Activated CD4-positive, alpha-beta T cell treated with anti-CD3 and anti-CD28 coated beads, Interleukin-2, amount 50 U/mL, for 1 hour (primary cell): ENCODE measurements at regions not wholly inside any gene's neighbourhood (a gene's known extent, or its start where the extent isn't known, plus 50 kb on each side); places are given as distances from the start of the nearest gene placed in this dataset.
"Not testable (repeated sequence)": the region's sequence is repeated elsewhere in the genome, so short reads cannot be mapped to it uniquely, and the experiment has no call there.

Experiments
- DNase-seq: peaks from one replicate; pipeline ENCODE4 v3.0.0-alpha.2; 2020

DNA sequence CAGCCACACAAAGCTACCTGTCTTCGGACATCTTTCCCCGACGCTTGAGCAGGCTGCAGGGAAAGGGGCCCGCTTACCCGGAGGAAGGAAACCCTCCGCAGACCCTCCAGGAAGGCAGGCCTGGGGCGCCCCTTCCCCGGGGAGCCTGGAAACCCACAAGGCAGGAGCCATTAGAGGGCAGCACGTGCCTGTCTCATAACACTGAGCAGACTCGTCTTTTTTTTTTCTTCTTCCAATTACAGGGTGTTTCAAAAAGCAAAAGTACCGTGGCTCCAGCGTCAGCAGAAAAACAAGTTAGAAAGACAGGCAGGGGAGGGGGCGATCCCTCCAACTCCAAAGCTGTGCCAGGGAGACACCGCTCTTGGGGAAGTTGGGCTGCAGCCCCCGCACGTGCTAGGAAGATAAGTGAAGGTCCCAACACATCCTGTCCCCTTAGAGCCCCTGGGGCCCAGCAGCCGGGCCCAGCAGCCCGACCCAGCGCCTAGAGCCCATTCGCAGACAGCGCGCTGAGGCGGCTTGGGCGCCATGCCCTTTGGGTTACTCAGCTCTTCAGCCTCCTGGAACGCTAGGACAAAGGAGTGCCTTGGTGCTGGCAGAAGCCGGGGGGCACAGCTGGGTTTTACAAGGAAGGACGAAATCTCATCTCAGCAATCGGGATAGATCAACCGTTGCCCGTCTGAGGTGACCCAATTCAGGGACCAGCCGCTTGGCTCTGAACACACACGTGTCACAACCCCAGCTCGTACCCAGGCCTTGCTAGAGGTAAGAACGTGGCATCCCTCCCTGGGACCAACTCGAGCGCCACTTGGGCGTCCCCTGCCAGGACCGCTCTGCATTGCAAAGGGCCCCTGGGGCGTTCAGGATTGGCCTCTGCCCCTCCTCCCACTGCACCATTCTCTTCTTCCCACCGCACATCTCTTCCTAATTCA is 136.3 kb downstream of the LY86 start:
- DNase-seq: peak; percentile 51

DNA sequence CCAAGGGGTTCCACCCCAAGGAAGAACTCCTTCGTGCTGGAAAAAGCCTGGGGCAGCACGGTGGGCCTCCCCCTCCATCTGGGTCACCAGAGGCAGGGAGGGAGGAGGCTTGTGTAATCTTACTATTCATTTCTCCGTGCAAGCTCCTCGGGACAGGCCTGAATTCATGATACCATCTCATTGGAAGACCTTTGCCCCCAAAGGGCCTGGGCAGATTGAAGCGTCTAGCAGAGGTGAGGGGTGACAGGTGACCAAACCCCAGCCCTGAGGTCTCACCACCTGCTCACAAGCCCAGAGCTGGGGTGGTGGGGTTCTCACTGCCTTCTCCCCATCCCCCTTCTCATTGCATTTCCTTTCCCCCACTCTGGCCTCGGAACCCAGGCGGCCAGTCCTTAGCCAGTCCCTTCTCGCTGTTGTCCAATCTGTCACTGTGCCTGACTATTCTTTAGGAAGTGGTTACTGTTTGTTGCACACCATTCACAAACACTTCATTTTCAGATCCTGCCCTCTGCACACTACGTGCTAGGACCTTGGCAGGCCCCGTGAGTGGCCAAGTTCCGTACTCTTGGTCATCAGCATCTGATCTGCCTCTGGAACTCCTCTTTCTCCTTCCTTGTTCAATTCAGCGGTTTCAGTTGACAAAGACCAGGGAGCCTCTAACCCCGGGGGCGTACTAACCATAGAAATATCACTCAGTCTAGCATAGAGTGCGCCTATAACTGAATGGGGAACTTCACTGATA is 137.1 kb downstream of the LY86 start:
- no peak for DNase-seq

DNA sequence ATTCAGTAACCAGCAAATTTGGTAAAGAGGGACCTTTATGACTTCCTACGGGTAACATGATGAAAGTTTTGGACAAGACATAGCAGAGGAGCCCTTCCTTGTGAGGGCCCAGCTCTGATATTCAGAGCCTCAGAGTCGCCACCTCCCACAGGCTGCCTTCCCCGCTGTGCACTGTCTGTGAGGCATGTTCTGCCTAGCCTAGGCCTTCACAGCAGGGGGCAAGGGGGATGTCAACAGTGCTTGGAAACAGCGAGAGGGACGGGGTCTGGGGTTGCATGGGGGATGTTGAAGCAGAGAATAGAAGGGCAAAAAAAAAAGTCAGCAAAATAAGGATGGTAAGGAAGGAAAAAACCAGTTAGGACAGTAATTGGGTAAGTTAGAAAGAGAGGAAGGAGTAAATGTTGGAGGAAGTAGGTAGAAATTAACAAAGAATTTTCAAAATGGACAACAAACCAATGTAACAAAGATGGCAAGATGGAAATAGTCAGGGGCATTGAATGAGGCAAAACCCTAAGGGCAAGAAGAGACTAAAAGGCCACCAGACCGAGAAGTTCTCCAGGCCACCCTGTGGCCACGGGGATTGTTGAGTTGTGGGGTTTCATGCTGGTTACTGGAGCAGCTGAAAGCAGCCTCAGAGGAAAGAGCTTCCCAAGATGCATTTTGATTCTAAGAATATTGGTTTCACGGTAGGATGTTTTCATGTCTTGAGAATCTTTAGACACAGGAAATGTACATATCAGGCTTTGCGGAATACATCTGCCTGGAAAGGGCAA is 139.8 kb downstream of the LY86 start:
- no peak for DNase-seq

DNA sequence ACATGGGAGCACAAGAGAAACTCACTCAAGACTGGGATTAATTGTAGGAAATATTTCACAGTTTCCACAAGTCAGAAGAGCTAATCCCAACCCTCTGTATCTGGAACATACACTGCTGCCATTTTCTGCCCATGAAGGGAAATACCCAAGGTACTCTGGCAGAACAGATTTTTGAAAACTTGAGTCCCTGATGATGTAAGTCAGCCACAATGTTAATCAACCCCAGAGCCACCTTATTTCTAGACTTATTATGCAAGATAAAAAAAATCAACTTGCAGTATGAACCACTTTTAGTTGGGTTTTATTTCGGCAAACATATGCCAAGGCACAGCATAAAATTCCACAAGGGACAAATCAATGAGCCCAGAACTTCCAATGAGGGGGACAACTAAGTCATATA is 141.5 kb downstream of the LY86 start:
- no peak for DNase-seq

DNA sequence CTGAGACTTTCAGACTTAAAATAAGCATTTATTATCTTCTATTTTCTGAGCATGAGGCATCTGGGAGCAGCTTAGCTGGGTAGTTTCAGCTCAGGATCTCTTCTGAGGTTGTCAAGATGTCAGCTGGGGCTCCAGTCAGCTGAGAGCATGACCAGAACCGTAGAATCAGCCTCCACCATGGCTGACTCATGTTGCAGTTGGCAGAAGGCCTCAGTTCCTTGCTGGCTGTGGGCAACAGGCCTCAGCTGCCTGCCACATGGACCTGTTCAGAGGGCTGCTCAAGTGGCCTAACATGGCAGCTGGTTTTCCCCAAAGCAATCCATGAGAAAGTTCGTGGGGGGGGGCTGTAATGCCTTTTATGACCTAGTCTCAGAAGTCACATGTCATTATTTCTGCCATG is 142.3 kb downstream of the LY86 start:
- DNase-seq: no peak

DNA sequence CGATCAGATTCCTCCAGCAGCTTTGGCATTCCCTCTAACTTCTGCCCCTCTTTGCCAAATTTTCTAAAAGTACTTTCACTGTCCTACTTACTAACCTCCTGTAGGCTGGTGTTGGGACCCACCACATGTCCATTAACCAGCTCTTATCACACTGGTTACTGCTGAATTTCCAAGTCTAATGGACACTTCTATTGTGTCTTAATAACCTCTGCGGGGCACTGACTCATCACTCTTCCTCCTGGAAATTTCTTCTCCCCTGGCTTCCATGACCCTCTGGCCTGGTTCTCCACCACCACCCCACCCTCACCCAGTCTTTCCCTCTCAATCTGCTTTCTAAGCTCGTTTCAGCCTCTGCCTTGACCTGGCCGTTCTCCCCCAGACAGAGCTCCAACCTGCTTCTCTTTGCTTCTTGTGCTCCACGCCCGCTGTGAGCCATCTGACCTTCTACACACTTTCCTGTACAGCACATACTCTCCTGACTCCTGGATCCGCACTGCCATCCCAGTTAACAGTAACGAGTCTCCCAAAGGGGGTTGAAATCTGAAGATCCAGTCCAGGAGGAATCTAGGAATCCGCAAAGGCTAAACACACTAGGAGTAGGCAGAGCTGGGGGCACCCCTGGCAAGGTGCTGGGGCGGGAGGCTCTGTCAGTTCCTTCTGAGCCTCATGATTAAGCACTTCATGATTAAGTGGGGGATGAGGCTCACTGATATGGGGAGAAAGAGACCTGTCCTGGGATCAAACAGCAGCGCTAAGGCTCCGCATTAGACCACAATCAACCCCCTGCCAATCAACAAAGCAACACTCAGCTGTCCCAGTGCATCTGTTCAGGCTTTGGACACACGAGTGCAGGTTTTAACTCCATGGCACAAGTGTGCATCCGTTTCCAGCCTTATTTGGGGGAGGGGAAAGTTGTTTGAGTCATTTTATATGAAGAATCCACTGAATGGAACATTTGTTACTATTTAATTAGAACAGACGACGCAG is 146.3 kb downstream of the LY86 start:
- no peak for DNase-seq

DNA sequence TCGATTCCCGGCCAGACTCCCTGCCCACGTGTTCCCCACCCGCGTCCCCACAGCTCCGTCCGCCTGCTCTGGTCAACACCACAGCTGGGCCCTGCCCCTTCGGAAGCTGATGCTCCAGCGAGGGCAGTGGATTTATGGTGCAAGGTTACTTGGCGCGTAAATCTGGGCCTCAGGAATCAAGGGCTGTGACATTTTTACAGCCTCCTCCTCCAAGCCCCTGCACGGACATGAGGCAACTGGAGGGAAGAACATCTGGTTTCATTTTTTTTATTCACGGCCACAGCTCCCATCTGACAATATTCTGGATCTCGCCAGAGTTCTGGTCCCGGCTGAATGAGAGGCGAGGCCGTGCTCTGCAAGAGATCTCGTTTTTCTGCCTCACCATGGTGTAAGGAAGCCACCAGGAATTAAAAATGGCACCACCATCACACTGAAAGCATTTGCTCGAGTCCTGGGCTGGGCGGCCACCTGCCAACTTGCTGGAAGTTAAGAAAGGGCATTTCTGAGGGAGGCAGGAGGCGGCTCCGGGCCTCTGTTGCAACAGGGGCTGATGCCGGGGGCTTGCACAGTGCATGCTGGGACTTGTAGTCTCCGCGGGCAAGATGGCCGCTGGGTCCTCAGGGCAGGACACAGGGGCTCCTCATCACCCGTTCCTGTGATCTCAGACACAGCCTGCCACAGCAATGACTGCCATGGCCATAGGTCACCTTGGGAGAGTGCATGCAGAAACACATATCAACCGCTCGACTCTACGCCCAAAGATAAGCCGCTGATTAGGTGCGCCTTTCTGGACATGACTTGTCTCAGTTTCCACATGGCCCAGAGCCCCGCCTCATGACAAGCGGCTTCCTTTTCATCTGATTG is 148.5 kb downstream of the LY86 start:
- no peak for DNase-seq

DNA sequence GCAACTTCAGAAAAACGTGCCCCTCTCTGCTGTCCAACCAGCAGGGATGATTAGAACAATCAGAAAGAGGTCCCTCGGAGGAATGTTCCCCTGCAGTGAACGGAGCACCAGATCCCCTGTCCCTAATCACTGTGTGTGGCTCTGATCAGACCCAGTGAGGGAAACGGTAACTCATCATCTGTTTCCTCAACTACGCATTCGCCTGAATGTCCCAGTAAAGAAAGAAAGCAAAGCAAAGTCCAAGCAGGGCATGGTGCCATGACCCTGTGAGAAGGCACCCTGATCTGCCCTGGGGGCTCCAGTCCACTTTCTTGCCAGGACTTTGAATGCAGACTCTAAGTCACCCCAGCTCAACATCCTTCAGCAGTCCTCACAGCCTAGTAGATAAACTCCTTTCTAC is 149.2 kb downstream of the LY86 start:
- DNase-seq: no peak

DNA sequence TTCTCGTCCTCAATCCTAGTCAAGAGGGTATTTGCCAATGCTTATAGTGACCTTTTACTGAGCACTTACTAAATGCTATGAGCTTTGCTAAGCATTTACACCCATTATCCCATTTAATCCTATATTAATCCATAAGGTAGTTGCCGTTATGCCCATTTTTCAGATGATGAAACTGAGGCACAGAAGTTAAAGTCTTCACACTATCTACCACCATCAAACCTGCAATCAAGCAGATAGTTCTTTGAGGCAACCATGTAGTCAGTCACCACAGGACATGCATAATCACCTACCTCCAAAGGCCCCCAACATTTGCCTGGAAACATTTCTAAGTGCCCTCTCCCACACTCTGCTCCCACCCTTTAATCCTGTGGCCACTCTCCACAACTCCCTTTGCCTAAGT is 149.6 kb downstream of the LY86 start:
- no peak for DNase-seq

DNA sequence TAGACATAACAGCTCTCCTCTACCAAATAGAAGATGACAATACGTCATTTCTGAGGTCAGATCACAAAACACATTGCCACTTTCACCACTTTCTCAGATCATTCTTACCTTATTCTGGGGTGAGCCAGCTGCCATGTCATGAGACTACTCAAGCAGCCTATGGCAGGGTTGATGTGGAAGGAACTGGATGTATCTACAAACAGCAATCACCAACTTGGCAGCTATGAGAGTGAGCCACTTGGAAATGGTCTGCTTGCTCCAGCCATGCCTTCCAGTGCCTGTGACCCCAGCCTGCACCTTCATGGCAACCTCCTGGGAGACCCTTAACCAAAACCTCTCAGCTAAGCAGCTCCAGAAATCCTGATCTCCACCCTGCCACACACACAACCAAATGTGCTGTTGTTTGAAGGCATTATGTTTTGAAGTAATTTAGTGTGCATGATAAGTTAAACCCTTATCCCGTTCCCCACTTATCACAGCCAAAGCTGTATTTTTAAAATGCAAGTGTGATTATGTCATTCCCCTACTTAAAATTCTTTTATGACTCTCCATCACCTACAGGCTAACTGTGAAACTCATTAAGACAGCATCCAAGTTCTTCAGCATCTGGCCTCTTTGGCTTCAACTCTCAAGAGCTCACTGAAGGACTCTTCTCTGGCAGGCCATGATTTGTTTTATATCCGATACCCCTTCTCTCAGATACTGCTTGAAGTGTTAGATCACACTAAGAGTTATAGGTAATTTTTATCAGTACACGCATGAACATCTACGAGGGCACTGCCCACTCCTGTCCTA is 150.6 kb downstream of the LY86 start:
- no peak for DNase-seq

DNA sequence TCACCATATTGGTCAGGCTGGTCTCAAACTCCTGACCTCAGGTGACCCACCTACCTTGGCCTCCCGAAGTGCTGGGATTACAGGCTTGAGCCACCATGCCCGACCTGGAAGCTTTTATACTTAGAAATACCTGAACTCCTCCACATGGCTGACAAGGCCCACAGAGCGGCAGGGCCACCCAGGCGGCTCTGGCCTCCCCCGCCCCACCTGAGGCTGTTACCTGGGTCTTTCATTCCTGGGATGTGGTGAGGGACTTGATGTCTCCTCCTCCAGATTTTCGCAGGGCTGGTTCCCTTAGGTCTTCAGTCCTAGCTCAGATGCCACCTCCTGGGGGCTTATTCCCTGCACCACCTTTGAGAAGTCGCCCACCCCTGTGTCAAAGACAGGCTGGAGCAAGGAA is 152.1 kb downstream of the LY86 start:
- no peak for DNase-seq

DNA sequence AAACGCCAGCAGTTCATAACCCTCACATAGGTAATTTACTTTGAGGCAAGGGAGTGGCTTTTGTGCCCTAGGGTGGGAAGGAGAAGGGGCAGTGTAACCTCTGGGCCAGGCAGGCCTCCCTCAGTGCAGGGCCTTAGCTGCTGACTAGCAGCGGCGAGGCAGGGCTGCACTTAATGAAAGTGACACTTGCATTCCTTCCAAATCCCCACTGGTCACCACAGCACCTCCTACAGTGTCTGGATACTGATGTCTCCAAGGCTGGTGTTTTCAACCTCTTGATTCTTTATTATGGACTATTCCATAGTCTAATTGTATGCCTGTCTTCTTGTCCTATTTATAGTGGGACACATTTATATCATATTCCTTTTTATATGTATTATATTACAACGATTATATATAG is 152.7 kb downstream of the LY86 start:
- DNase-seq: no peak

DNA sequence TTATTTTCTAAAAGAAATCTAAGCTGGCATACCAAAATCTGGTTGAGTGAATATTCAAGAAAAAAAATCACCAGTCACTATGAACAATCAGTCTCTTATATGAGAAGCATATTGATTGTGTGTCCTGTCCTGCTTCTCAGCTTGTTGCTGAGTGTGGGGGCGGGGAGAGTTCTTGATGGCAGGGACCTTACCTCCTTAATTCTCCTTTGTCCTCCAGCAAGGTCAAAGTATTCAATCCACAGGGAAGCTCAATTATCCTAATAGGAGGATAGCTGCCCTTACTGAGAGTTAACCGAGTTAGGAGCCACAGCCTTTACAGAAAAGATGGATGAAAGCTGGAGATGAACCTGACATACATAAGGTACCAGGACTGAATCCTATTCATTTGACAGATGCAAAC is 154.0 kb downstream of the LY86 start:
- DNase-seq: no peak

DNA sequence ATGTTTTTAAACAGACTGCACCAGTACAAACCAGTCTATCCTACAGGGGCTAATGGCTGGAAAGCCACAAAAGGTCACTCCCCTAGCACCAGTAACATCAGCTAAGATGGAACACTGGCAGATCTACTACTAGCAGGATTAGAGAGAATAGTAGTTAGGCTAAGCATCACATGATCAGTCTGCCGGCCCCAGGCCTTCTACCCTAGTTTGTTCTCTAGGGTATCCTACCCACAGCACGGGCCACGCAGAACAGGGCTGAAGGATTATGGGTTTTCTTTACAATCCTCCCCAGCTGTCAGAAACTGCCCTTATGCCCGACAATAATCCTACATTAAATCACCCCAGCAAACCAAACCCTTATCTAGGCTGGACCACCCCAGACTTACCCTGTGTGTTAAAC is 156.0 kb downstream of the LY86 start:
- no peak for DNase-seq

DNA sequence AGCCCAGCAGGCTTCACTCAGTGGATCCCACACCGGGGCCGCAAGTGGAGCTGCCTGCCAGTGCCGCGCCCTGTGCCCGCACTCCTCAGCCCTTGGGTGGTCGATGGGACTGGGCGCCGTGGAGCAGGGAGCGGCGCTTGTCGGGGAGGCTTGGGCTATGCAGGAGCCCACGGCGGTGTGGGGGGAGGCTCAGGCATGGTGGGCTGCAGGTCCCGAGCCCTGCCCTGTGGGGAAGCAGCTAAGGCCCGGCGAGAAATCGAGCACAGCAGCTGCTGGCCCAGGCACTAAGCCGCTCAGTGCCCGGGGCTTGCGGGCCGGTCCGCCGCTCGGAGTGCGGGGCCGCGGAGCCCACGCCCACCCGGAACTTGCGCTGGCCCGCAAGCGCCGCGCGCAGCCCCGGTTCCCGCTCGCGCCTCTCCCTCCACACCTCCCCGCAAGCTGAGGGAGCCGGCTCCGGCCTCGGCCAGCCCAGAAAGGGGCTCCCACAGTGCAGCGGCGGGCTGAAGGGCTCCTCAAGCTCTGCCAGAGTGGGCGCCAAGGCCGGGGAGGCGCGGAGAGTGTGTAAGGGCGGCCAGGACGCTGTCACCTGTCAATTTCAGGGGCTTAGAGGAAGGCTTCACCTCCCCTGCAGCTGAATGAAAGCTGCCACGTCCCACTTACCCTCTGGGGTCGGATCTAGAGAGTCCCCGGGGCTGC is 157.3 kb downstream of the LY86 start:
- DNase-seq: not testable (repeated sequence)

DNA sequence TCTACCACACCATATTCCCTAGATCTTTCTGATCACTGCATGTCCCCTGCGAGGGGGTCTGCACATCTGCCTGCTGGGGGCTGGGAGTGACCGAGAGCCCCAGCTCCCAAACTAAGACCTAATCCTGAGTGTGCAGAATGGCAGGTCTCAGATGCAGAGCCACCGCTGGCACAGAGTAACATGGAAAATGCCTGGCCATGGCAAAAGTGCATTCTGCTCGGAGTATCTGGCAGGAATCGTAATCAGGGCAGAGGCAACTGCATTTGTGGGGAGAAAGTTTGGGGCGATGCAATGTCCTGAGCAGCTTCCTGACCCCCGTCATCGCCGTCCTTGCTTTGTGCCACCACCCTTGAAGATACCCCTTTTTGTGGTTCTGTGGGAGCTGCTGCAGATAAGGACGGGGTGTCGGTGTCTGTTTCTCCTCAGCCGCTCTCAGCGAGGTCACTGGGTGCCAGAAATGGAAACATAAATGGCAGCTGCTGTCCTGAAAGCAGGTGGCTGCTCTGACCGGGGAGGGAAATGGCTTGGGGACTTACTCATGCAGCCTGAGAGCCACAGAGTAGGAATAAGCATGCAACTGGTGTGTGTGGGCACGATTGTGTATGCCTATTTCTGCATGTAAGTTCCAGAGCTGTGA is 157.9 kb downstream of the LY86 start:
- DNase-seq: no peak

DNA sequence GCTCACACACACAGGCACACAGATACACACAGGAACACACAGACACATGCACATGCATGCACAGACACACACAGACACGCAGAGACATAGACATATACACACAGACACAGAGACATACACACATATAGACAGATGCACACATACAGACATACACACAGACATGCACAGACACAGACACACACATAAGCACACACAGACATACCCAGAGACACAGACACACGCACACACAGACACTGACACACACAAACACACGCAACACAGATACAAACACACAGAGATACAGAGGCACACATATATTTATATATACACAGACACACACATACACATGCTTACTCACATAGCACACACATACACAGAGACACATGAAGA is 158.4 kb downstream of the LY86 start:
- no peak for DNase-seq

DNA sequence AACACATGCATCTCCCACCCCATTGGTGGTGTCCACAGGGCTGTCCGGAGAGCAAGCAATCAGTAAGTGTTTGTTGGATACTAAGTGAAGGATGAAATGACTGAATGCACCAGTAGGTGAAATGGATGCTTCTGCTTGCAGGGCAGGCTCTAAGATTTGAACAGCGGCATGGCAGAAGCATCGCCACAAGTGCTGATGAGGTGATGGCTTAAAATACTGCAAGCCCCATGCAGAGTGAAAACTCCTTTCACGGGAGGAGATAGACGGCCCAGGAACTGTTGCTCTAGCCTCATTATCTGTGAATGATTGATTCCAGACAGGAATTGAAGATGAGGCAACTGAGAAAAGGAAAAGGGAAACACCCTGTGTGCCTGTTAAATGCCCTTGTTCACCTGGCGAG is 158.9 kb downstream of the LY86 start:
- no peak for DNase-seq

DNA sequence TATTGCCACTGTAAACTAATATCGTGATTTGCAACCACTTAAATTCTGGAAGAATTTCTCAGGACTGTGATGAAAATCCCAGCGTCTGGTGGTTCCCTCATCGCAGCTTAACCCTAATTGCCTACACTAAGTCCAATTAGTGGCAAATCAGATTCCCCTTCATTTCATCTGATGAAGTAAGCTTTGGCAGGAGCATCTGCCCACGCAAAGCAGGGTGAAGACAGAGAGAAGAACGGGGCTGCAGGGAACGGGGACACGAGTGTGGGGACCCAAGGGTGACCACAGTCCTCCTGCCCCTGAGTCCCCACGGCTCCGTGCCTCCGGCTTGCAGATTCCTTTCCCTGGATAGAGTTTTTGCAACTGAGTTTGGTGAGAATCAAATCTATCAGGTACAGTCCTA is 159.5 kb downstream of the LY86 start:
- no peak for DNase-seq
